K562 (cell line): ENCODE measurements at regions not wholly inside any gene's neighbourhood (a gene's known extent, or its start where the extent isn't known, plus 50 kb on each side); places are given as distances from the start of the nearest gene placed in this dataset.

Experiments used
- ATAC-seq: fragments of 200-7000 bp; cut with Tn5 transposase; 3 replicates; pipeline ENCODE4 v1.9.1; 2020; ENCODE audit warnings: moderate library complexity
- BruUV-seq: library from RNA; stranded (reverse); fragments of 400-500 nt; replicated peaks from 2 replicates; lab custom pipeline; 2021; lab: Mats Ljungman, UMichigan
- CTCF ChIA-PET: fragments of 300-600 bp; formaldehyde crosslinking; extraction: SDS; loops from one replicate; lab custom pipeline; 2021; ENCODE audit warnings: low intra/inter-chr PET ratio; lab: Yijun Ruan, JAX
- POLR2A ChIA-PET: fragments of 300-600, 350-650 bp; sonication (Branson Sonifier 250); formaldehyde crosslinking; extraction: SDS; loops from one replicate; lab custom pipeline; 2021; ENCODE audit warnings: antibody characterized with exemption, inconsistent platforms; lab: Yijun Ruan, JAX
- DNase-seq, 4 experiments: peaks; one replicate each; pipeline versions ENCODE4 v3.0.0 to v3.0.0-alpha.2; 2011 to 2018; ENCODE audit warnings: low spot score in 3 of 4, mixed read lengths in 3 of 4; ENCODE audit errors: extremely low read depth in 1 of 4
- FAIRE-seq: peaks from 2 replicates; lab custom pipeline; 2011; peaks lifted over from hg19 to GRCh38; lab: Jason Lieb, UNC
- H2AFZ ChIP-seq: 2 replicates; pipeline ENCODE4 v1.6.0; 2011; ENCODE audit warnings: low read depth, low read length, control low read depth, inconsistent platforms
- H3K27ac ChIP-seq: fragments of 200-600 bp; 3 replicates; pipeline ENCODE4 v1.8.0; 2011; ENCODE audit warnings: low read depth, mild to moderate bottlenecking, control low read depth, inconsistent platforms, low read length, moderate library complexity, mixed read lengths; ENCODE audit errors: extremely low read depth
- H3K27me3 ChIP-seq, 2 experiments: fragments of 300-600 bp in 1 of 2; 2 replicates in 1 of 2; 3 replicates in 1 of 2; pipeline versions ENCODE4 v1.6.0 to v1.8.0; 2011; ENCODE audit warnings: inconsistent platforms in 2 of 2, low read length in 2 of 2, mild to moderate bottlenecking in 1 of 2, mixed read lengths in 1 of 2, moderate library complexity in 1 of 2; ENCODE audit not compliant: control insufficient read depth in 2 of 2, insufficient read depth in 2 of 2
- H3K36me3 ChIP-seq: fragments of 300-600 bp; 3 replicates; pipeline ENCODE4 v1.8.0; 2011; ENCODE audit warnings: mild to moderate bottlenecking, low read length, inconsistent platforms; ENCODE audit not compliant: control insufficient read depth, insufficient read depth
- H3K4me1 ChIP-seq, 2 experiments: fragments of 200-600 bp in 1 of 2; replicated peaks in 1 of 2; 2 replicates in 1 of 2; 3 replicates in 1 of 2; pipeline versions ENCODE4 v1.5.1 to v1.8.0; 2011; ENCODE audit warnings: inconsistent platforms in 2 of 2, low read length in 2 of 2, mild to moderate bottlenecking in 1 of 2, mixed read lengths in 1 of 2, moderate library complexity in 1 of 2; ENCODE audit not compliant: control insufficient read depth in 2 of 2, insufficient read depth in 2 of 2
- H3K4me2 ChIP-seq: 2 replicates; pipeline ENCODE4 v1.6.1; 2011; ENCODE audit warnings: low read length, control low read depth, inconsistent platforms, mixed read lengths; ENCODE audit not compliant: insufficient read depth
- H3K4me3 ChIP-seq: fragments of 200-600 bp; sonication (generic), shearing (Covaris generic); 2 replicates; pipeline ENCODE4 v1.5.1; 2016; ENCODE audit warnings: control low read depth, inconsistent platforms
- H3K79me2 ChIP-seq: fragments of 200-600 bp; 3 replicates; pipeline ENCODE4 v1.8.0; 2011; ENCODE audit warnings: low read length, inconsistent platforms; ENCODE audit not compliant: control insufficient read depth, insufficient read depth
- H3K9ac ChIP-seq, 2 experiments: 2 replicates each; pipeline versions ENCODE4 v1.6.0 to v1.6.1; 2011; ENCODE audit warnings: low read depth in 2 of 2, low read length in 2 of 2, control low read depth in 1 of 2, inconsistent platforms in 1 of 2, mild to moderate bottlenecking in 1 of 2, mixed read lengths in 1 of 2; ENCODE audit not compliant: insufficient read depth in 1 of 2
- H3K9me1 ChIP-seq: one replicate; pipeline ENCODE4 v1.6.0; 2011; ENCODE audit warnings: inconsistent platforms, mild to moderate bottlenecking, low read length, moderate library complexity; ENCODE audit not compliant: control insufficient read depth, insufficient read depth
- H3K9me3 ChIP-seq: replicated peaks from 2 replicates; pipeline ENCODE4 v1.5.1; 2011; ENCODE audit warnings: low read depth, low read length, inconsistent platforms; ENCODE audit not compliant: control insufficient read depth, insufficient read depth
- H4K20me1 ChIP-seq: replicated peaks from 2 replicates; pipeline ENCODE4 v1.6.1; 2011; ENCODE audit warnings: low read length, inconsistent platforms, mixed read lengths; ENCODE audit not compliant: control insufficient read depth, insufficient read depth
- CBX2 ChIP-seq: fragments of 200-600 bp; sonication (generic); IDR thresholded peaks from one replicate; pipeline ENCODE4 v1.6.1; 2012; ENCODE audit warnings: mild to moderate bottlenecking, low read length, inconsistent platforms; ENCODE audit not compliant: insufficient read depth, poor library complexity, severe bottlenecking
- CHCHD3 ChIP-seq: fragments of 250-450 bp; sonication (Bioruptor Pico); IDR thresholded peaks from 2 replicates; pipeline ENCODE4 v2.1.2; 2022; ENCODE audit warnings: mild to moderate bottlenecking
- ELF1 ChIP-seq: fragments of 200-800 bp; sonication (Bioruptor generic); IDR thresholded peaks from 2 replicates; pipeline ENCODE4 v1.6.1; 2016; ENCODE audit warnings: missing genetic modification characterization, missing compliant biosample characterization
- KLF10 ChIP-seq: fragments of 250-450 bp; sonication (Bioruptor Pico); IDR thresholded peaks from 2 replicates; pipeline ENCODE4 v1.6.1; 2021; ENCODE audit warnings: matching md5 sums
- MTA1 ChIP-seq: fragments of 450-650 bp; IDR thresholded peaks from 2 replicates; pipeline ENCODE4 v1.6.1; 2017; ENCODE audit warnings: borderline replicate concordance
- TBL1XR1 ChIP-seq, 2 experiments: IDR thresholded peaks; 2 replicates each; pipeline ENCODE4 v1.6.1; 2012; ENCODE audit warnings: improper control_type of control experiment in 2 of 2, low read length in 2 of 2, mild to moderate bottlenecking in 1 of 2
- ZFP36 ChIP-seq: fragments of 150-350 bp; IDR thresholded peaks from 2 replicates; pipeline ENCODE4 v1.6.1; 2018; ENCODE audit warnings: low read length, low read depth; ENCODE audit not compliant: partially characterized antibody
- ZNF764 ChIP-seq: fragments of 250-450 bp; sonication (Bioruptor Pico); IDR thresholded peaks from 2 replicates; pipeline ENCODE4 v1.4.0; 2020; ENCODE audit warnings: low read depth, mild to moderate bottlenecking, moderate library complexity
- WGBS: fragments of 100-300 bp; shearing (Covaris generic); methylation state at CpG from one replicate; pipeline ENCODE4 v1.1.6; 2016; ENCODE audit warnings: low coverage, mixed read lengths; ENCODE audit not compliant: insufficient coverage; ENCODE audit errors: missing lambda C conversion rate; 5-methylcytosine and 5-hydroxymethylcytosine counted together
- in situ Hi-C: fragments of 300-500 bp; cut with MboI; formaldehyde crosslinking; loops from 4 replicates; pipeline ENCODE4 v1.15.0; 2018; ENCODE audit warnings: inconsistent platforms, mixed read lengths
- intact Hi-C: fragments of 100-400 bp; cut with micrococcal nuclease; formaldehyde crosslinking; loops from 2 replicates; pipeline ENCODE4 v1.14.2; 2022

DNA sequence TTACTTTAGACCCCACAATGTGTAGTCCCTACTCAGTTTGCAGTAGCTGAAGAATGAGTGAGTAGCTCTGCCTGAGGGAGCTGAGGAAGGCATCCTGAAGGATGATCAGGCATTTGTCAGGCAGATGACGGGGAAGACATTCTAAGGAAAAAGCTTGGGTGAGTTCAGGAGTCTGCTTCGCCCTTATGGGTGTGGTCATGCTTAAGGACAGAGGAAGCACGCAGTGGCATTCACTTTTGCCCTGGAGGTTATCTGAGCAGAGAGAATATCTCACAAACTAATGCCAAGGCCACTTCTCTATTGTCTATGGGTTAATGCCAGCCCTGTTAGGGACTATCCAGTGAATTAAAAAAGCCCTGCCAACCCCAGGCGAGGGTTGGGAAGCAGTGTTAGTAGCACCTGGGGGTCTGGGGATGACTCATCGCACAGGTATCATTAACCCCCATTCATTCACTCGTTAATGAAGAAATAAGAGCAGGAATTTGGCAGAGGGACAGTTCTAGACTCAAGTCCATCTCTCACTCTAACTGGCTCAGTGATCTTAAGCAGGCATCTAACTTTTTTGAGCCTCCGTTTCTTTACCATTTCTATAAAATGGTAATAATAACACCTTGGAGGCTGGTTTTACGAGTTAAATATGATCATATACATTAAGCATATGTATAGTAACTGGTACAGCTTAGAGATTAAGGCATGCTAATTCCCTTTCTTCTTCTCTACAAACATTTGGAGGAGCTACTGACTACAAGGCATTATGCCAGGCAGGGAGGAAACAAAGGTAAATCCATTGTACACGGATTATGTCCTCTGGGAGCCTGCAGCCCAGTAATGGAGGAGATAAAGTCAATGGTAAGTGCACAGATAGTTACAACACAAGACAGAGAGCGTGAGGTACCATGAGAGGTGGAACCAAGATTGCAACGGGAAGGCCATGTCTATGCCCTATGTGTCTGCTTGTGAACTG, 93.2 kb upstream of the AKIRIN2 start (continued):
- TF ChIP-seq ELF1 (tag) (no peak), KLF10 (CRISPR knock-in tag) (no peak), MTA1 (no peak), TBL1XR1 (IDR thresholded peaks at IDR 0.05; ENCODE audit: low read length in 2 of 2) (no peak), CHCHD3 (CRISPR knock-in tag) (no peak), CBX2 (no peak)
- TF ChIP-seq, all 486 proteins: peak for 0

- H3K36me3 ChIP-seq = no peaks in the 10 kb centered on the region
- no peak overlapping the region for H3K9ac ChIP-seq
- no peaks in the 10 kb centered on the region for H3K4me1 ChIP-seq
- H3K9me3 ChIP-seq = no peaks in the 10 kb centered on the region
- FAIRE-seq (no peak), ATAC-seq (no peak), DNase-seq (no peak)
- TF ChIP-seq ZFP36 (peak; percentile 1), ZNF764 (CRISPR knock-in tag) (no peak)
- H3K27me3 ChIP-seq = peaks cover 23 to 24% of the 10 kb centered on the region in 2 experiments
- no peaks in the 10 kb centered on the region for H3K9me1 ChIP-seq
- no TSS peak for BruUV-seq
- ChIA-PET POLR2A (no interaction called here), CTCF (interaction anchor here (1.1 kb wide), 1 partner anchor 93 kb away, joined by 3 read pairs; no protein-coding TSS in a partner anchor)
- no peak overlapping the region for H3K4me2 ChIP-seq
- no peak overlapping the region for H3K27ac ChIP-seq
- H3K4me3 ChIP-seq = no peak overlapping the region
- in situ Hi-C loops = no loop called here
- H4K20me1 ChIP-seq = no peaks in the 10 kb centered on the region
- intact Hi-C loops = loop anchor here (10.0 kb wide), 1 partner anchor 309 kb away; no protein-coding TSS in a partner anchor
- no peak overlapping the region for H2AFZ ChIP-seq
- WGBS = 7% methylated on average over 2 of the region's 2 CpGs
- H3K79me2 ChIP-seq = no peaks in the 10 kb centered on the region
Measured at GRCh38 chr6:87793315-87793714, 91.3 kb upstream of the AKIRIN2 start.
